Upper lobe of left lung (tissue), 6 donors: ENCODE measurements at regions not wholly inside any gene's neighbourhood (a gene's known extent, or its start where the extent isn't known, plus 50 kb on each side); places are given as distances from the start of the nearest gene placed in this dataset.

Source experiments
- ATAC-seq, 2 donors: fragments of 200-7000 bp; cut with Tn5 transposase; one replicate each; pipeline ENCODE4 v1.9.1; 2022; ENCODE audit warnings: mild to moderate bottlenecking in 2 of 2, moderate library complexity in 2 of 2; ENCODE audit not compliant: low FRiP score in 2 of 2
- DNase-seq, 2 donors: peaks; one replicate each; pipeline ENCODE4 v3.0.0-alpha.2; 2019 to 2020
- H3K27ac ChIP-seq, 4 donors: fragments of 200-600 bp; sonication (generic); one replicate each; pipeline ENCODE4 v1.5.1; 2016 to 2019
- H3K27me3 ChIP-seq, 4 donors: fragments of 200-600 bp; sonication (generic); one replicate each; pipeline ENCODE4 v1.5.1; 2017 to 2019
- H3K36me3 ChIP-seq, 4 donors: fragments of 200-600 bp; sonication (generic); one replicate each; pipeline ENCODE4 v1.5.1; 2016 to 2019
- H3K4me1 ChIP-seq, 4 donors: fragments of 200-600 bp; sonication (generic); one replicate each; pipeline ENCODE4 v1.5.1; 2018 to 2019
- H3K4me3 ChIP-seq, 4 donors: fragments of 200-600 bp; sonication (generic); one replicate each; pipeline ENCODE4 v1.5.1; 2017 to 2019; ENCODE audit warnings: mild to moderate bottlenecking in 2 of 4, moderate library complexity in 1 of 4
- H3K9me3 ChIP-seq, 4 donors: fragments of 200-600 bp; sonication (generic); one replicate each; pipeline ENCODE4 v1.5.1; 2018 to 2019
- EP300 ChIP-seq, 4 donors: sonication (generic); formaldehyde crosslinking; IDR thresholded peaks; one replicate each; pipeline ENCODE4 v1.5.1; 2017; ENCODE audit warnings: antibody characterized with exemption in 4 of 4, control low read depth in 2 of 4
- POLR2A ChIP-seq, 4 donors: fragments of 450-650 bp; IDR thresholded peaks; one replicate each; pipeline ENCODE4 v1.5.1; 2016 to 2017; ENCODE audit warnings: antibody characterized with exemption in 4 of 4, mild to moderate bottlenecking in 2 of 4
- POLR2AphosphoS5 ChIP-seq, 2 donors: sonication (generic); formaldehyde crosslinking; IDR thresholded peaks; one replicate each; pipeline ENCODE4 v1.5.1; 2017; ENCODE audit warnings: antibody characterized with exemption in 2 of 2
- WGBS, 2 donors: methylation state at CpG; one replicate each; pipeline ENCODE4 v1.1.5; 2017 to 2018; 5-methylcytosine and 5-hydroxymethylcytosine counted together
- TF ChIP-seq, protein P1 (sequence below), 6 experiments: fragments of 450-650 bp in 4 of 6; fragments of 200-600 bp in 2 of 6; sonication (generic) in 2 of 6; IDR thresholded peaks; one replicate each; pipeline ENCODE4 v1.5.1; 2016 to 2019; ENCODE audit warnings: antibody characterized with exemption in 6 of 6
- donor health status: DM: no; HTN: no; CAD: no; lungs with moderate emphysema.
- donor health status: DM: no; HTN: yes; CAD: no; lungs with severe emphysema.

DNA sequence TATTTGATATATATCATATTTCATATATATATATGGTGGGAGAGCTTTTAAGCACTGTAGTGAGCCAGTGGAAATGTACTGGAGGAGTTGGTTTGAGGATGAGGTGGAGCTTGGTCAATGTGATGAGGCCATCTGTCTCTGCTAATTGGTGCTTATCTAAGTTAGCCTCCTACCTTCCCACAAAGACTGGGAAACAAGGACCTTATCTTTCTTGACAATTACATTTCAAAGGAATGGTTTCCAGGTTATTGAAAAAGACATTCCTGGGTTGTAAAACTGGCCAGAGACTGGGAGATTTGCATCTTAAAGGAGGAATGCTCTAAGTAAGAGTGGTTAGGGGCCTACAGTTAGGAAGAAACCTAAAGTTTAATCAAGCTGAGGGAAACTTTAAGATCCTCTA lies 212.8 kb upstream of the SYT1 start:
- Histone ChIP-seq H3K9me3 (no peaks in the 10 kb centered on the region), H3K4me3 (no peak overlapping the region), H3K36me3 (no peaks in the 10 kb centered on the region), H3K27me3 (no peaks in the 10 kb centered on the region), H3K4me1 (no peaks in the 10 kb centered on the region), H3K27ac (no peak overlapping the region)
- DNase-seq (no peak), ATAC-seq (no peak)
- TF ChIP-seq, protein P1, sequence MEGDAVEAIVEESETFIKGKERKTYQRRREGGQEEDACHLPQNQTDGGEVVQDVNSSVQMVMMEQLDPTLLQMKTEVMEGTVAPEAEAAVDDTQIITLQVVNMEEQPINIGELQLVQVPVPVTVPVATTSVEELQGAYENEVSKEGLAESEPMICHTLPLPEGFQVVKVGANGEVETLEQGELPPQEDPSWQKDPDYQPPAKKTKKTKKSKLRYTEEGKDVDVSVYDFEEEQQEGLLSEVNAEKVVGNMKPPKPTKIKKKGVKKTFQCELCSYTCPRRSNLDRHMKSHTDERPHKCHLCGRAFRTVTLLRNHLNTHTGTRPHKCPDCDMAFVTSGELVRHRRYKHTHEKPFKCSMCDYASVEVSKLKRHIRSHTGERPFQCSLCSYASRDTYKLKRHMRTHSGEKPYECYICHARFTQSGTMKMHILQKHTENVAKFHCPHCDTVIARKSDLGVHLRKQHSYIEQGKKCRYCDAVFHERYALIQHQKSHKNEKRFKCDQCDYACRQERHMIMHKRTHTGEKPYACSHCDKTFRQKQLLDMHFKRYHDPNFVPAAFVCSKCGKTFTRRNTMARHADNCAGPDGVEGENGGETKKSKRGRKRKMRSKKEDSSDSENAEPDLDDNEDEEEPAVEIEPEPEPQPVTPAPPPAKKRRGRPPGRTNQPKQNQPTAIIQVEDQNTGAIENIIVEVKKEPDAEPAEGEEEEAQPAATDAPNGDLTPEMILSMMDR (IDR thresholded peaks at IDR 0.05): no peak

DNA sequence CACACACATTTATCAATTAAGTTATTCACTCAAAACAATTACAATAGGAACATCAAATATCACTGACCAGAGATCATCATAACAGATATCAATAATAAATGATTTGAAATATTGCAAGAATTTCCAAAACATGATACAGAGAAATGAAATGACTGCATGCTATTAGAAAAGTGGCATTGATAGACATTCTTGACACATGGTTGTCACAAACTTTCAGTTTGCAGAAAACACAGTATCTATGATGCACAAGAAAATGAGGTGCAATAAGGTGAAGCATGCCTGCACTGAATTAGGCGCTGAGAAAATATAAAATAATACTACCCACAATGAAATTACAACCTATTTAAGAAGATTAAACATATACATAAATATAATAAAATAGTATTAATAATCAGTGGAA lies 198.0 kb upstream of the SYT1 start:
- H3K9me3 ChIP-seq: no peaks in the 10 kb centered on the region
- H3K4me3 ChIP-seq: no peak overlapping the region
- 78 to 82% methylated on average over 1 of the region's 1 CpG for WGBS, 2 donors
- DNase-seq: no peak
- H3K27ac ChIP-seq: no peak overlapping the region
- TF ChIP-seq, protein P1 (IDR thresholded peaks at IDR 0.05): no peak
- TF ChIP-seq POLR2A (IDR thresholded peaks at IDR 0.05) (no peak), EP300 (IDR thresholded peaks at IDR 0.05) (no peak)
- H3K27me3 ChIP-seq: no peaks in the 10 kb centered on the region
- ATAC-seq: no peak
- H3K36me3 ChIP-seq: no peaks in the 10 kb centered on the region
- no peaks in the 10 kb centered on the region for H3K4me1 ChIP-seq

DNA sequence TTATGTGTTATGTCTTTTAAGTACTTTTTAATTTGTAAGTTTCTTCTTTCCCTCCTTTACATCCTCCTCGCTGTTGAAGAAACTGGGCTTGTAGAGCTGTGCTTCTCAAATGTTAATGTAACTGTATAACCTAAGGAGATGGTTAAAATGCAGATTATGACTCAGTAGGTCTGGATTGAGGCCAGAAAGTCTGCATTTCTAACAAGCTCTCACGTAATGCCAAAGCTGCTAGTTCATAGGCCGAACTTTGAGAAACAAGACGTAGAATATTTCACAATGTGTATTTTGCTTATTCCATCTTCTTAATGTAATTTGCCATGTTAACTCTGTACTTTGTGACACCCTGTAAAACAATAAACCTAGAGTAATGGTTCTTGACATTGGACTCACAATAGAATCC lies 193.3 kb upstream of the SYT1 start:
- WGBS, 2 donors: 87 to 94% methylated on average over 4 of the region's 4 CpGs
- no peak overlapping the region for H3K4me3 ChIP-seq
- TF ChIP-seq POLR2A (IDR thresholded peaks at IDR 0.05): no peak
- TF ChIP-seq, protein P1 (IDR thresholded peaks at IDR 0.05): no peak
- TF ChIP-seq POLR2AphosphoS5 (IDR thresholded peaks at IDR 0.05): no peak
- TF ChIP-seq EP300 (IDR thresholded peaks at IDR 0.05): no peak
- DNase-seq (no peak), ATAC-seq (no peak)
- no peaks in the 10 kb centered on the region for H3K9me3 ChIP-seq
- no peaks in the 10 kb centered on the region for H3K4me1 ChIP-seq
- H3K36me3 ChIP-seq: no peaks in the 10 kb centered on the region
- no peak overlapping the region for H3K27ac ChIP-seq
- H3K27me3 ChIP-seq: no peaks in the 10 kb centered on the region

DNA sequence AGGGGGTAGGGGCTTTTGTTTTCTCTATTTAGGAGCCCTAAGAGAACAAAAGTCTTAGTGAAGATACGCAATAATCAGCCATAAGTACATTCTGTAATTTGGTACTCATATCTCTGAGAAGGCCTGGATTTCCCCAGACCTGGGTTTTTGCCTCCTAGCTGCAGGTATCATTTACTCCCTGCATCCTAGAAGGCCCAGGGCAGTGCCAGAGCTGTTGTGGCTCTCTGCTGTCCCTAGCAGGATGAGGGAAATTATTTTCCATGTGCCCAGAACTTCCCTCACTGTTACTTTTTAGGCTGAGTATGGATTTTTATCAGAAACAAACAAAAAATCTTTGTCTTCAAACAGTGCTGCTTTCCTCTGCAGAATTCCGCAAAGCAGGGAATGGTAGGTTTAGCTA lies 192.5 kb upstream of the SYT1 start:
- no peaks in the 10 kb centered on the region for H3K9me3 ChIP-seq
- no peaks in the 10 kb centered on the region for H3K27me3 ChIP-seq
- no peak for DNase-seq
- ATAC-seq: no peak
- 96 to 98% methylated on average over 2 of the region's 2 CpGs for WGBS, 2 donors
- H3K4me3 ChIP-seq: no peak overlapping the region
- TF ChIP-seq EP300 (IDR thresholded peaks at IDR 0.05) (no peak), POLR2A (IDR thresholded peaks at IDR 0.05) (no peak)
- no peaks in the 10 kb centered on the region for H3K36me3 ChIP-seq
- H3K4me1 ChIP-seq: no peaks in the 10 kb centered on the region
- H3K27ac ChIP-seq: no peak overlapping the region

DNA sequence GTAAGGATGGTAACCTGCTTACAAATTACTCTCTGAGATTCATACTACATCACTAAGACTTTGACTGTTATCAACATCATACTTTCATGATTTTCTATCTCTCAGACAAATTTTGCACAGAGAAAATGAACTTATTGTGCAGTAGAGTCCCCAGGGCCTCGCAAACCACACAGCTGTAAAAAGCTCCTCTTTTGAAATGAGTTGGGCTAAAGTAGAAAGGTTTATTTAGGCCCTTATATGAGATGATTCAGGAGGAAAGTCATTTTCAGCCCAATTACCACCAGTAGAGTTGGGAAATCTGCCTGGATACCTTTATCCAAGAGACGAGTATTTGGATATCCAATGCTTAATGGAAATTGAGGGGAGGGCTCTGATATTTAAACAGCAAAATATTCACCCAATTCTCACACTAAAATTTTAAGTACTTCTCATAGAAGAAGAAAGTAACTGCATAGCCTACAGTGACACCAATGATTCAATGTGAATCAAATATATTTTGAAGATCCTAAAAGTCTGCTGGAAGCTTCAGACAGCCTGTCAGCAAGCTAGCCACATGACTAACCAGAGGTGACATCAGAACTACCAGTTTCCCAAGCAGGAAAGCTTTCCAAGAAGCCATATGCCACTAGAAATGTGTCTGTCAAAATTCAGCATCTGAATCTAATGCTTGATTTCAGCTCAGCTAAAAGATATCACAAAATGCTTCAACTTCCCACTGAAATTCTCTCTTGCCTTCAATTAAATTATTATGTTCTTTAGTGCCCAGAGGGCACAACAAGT lies 190.1 kb upstream of the SYT1 start:
- WGBS, 2 donors: 88 to 89% methylated on average over 2 of the region's 2 CpGs
- no peaks in the 10 kb centered on the region for H3K4me1 ChIP-seq
- H3K4me3 ChIP-seq: no peak overlapping the region
- no peaks in the 10 kb centered on the region for H3K9me3 ChIP-seq
- TF ChIP-seq POLR2A (IDR thresholded peaks at IDR 0.05) (no peak), EP300 (IDR thresholded peaks at IDR 0.05) (no peak), POLR2AphosphoS5 (IDR thresholded peaks at IDR 0.05) (no peak)
- TF ChIP-seq, protein P1 (IDR thresholded peaks at IDR 0.05): no peak
- H3K36me3 ChIP-seq: no peaks in the 10 kb centered on the region
- no peak for ATAC-seq
- H3K27me3 ChIP-seq: no peaks in the 10 kb centered on the region
- no peak for DNase-seq
- no peak overlapping the region for H3K27ac ChIP-seq
